Osteocyte (in vitro differentiated cells): ENCODE measurements at regions not wholly inside any gene's neighbourhood (a gene's known extent, or its start where the extent isn't known, plus 50 kb on each side); places are given as distances from the start of the nearest gene placed in this dataset.

Experiments used
- DNase-seq: peaks from one replicate; pipeline ENCODE4 v3.0.0; 2021; ENCODE audit warnings: mixed read lengths; ENCODE audit not compliant: unreplicated experiment; ENCODE audit errors: extremely low spot score
- H3K27ac Mint-ChIP-seq: one replicate; pipeline ENCODE4 v1.8.0; 2021; ENCODE audit warnings: mild to moderate bottlenecking, mixed read lengths; ENCODE audit not compliant: unreplicated experiment
- H3K27me3 Mint-ChIP-seq: one replicate; pipeline ENCODE4 v1.8.0; 2021; ENCODE audit warnings: mixed read lengths; ENCODE audit not compliant: unreplicated experiment
- H3K36me3 Mint-ChIP-seq: one replicate; pipeline ENCODE4 v1.8.0; 2021; ENCODE audit warnings: mixed read lengths; ENCODE audit not compliant: unreplicated experiment
- H3K4me1 Mint-ChIP-seq: one replicate; pipeline ENCODE4 v1.8.0; 2021; ENCODE audit warnings: mixed read lengths; ENCODE audit not compliant: unreplicated experiment
- H3K4me3 Mint-ChIP-seq: one replicate; pipeline ENCODE4 v1.8.0; 2021; ENCODE audit warnings: mild to moderate bottlenecking, moderate library complexity, mixed read lengths; ENCODE audit not compliant: unreplicated experiment
- H3K9me3 Mint-ChIP-seq: one replicate; pipeline ENCODE4 v1.8.0; 2021; ENCODE audit warnings: mixed read lengths; ENCODE audit not compliant: unreplicated experiment
- TF ChIP-seq, protein P1 (sequence below): fragments of 200-600 bp; sonication (generic); IDR thresholded peaks from 2 replicates; pipeline ENCODE4 v1.5.0; 2021; ENCODE audit warnings: antibody characterized with exemption, mild to moderate bottlenecking, moderate library complexity

DNA sequence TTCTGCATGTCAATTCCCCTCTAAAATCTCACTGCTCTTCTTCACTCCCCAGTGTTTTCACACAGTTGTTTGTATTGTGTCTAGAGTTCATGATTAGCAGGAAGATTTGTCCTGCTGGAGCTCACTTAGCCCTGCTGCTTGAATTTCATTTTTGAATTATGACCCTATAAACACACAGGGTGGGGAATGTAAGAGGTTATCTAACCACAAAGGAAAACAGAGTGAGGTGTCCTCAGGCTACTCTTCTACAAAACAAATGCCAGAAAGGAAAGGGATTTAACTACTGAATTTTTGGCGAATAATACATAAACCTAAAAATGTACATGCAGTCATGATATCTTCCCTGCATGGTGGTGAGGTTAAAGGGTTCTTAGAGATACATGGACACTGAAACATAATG, 215.1 kb upstream of the CNTN4 start:
- TF ChIP-seq, protein P1, sequence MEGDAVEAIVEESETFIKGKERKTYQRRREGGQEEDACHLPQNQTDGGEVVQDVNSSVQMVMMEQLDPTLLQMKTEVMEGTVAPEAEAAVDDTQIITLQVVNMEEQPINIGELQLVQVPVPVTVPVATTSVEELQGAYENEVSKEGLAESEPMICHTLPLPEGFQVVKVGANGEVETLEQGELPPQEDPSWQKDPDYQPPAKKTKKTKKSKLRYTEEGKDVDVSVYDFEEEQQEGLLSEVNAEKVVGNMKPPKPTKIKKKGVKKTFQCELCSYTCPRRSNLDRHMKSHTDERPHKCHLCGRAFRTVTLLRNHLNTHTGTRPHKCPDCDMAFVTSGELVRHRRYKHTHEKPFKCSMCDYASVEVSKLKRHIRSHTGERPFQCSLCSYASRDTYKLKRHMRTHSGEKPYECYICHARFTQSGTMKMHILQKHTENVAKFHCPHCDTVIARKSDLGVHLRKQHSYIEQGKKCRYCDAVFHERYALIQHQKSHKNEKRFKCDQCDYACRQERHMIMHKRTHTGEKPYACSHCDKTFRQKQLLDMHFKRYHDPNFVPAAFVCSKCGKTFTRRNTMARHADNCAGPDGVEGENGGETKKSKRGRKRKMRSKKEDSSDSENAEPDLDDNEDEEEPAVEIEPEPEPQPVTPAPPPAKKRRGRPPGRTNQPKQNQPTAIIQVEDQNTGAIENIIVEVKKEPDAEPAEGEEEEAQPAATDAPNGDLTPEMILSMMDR, result no peak
- peaks cover 13% of the 10 kb centered on the region for H3K9me3 Mint-ChIP-seq
- H3K27ac Mint-ChIP-seq, result no peak overlapping the region
- DNase-seq, result no peak
- H3K36me3 Mint-ChIP-seq, result no peaks in the 10 kb centered on the region
- H3K4me3 Mint-ChIP-seq, result no peak overlapping the region
- no peaks in the 10 kb centered on the region for H3K27me3 Mint-ChIP-seq
- H3K4me1 Mint-ChIP-seq, result peaks cover 7% of the 10 kb centered on the region

DNA sequence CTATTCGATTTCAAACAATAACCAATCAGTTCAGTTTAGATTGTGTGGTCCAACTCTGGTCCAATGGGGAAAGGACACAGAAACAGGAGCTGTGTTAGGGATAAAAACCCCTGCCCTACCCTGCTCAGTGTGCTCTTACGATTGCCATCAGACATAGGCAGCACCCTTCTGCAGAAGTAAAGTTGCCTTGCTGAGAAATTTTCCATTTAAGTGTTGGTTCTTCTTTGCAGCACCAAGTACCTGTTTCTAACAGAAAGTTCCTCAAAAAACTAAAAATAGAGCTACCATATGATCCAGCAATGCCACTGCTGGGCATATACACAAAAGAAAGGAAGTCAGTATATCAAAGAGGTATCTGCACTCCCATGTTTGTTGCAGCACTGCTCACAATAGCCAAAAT, 206.2 kb upstream of the CNTN4 start:
- H3K27ac Mint-ChIP-seq, result no peak overlapping the region
- H3K36me3 Mint-ChIP-seq, result no peaks in the 10 kb centered on the region
- TF ChIP-seq, protein P1, result no peak
- H3K4me1 Mint-ChIP-seq, result no peaks in the 10 kb centered on the region
- H3K4me3 Mint-ChIP-seq, result no peak overlapping the region
- H3K9me3 Mint-ChIP-seq, result peaks cover 41% of the 10 kb centered on the region
- no peaks in the 10 kb centered on the region for H3K27me3 Mint-ChIP-seq
- DNase-seq, result no peak

DNA sequence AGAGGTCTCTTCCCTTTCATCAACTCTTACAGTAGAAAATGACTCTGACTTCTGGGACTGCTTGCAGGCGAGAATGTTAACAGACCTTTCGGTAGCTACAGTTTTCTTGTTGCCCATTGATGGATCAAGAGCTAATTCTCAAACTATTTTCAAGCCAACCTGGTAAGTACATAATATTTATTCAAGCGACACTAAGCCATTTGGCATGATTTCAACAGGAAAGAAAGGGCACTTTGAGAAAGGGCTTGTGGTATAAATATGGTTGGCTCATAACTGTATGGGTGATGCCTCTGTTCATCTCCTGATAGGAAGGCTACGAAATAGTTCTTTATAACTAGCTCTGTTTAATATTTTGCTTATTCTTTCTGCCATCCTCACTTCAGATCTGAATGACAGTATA, 196.2 kb upstream of the CNTN4 start:
- no peak for DNase-seq
- H3K4me1 Mint-ChIP-seq, result no peaks in the 10 kb centered on the region
- H3K27ac Mint-ChIP-seq, result no peak overlapping the region
- no peak overlapping the region for H3K4me3 Mint-ChIP-seq
- no peaks in the 10 kb centered on the region for H3K36me3 Mint-ChIP-seq
- H3K9me3 Mint-ChIP-seq, result peaks cover 20% of the 10 kb centered on the region
- TF ChIP-seq, protein P1, result no peak
- no peaks in the 10 kb centered on the region for H3K27me3 Mint-ChIP-seq

DNA sequence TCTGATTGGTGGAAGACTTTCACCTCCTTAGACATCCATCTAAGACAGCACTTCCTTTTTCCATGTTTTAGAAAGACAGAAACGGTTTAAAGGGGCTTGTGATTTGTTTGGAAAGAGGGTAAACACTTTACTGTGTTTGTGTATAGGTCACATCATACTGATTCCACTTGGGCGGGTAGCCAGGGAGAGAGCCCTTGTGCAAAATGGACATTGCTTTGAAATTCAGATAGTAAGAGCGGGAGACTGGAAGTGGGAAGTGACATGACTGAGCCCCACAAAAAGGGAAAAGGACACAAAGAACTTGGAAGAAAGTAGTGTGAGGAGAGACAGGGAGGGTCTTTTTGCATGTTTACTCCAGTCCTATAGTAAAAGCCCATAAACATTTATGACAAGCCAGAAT, 195.6 kb upstream of the CNTN4 start:
- H3K36me3 Mint-ChIP-seq, result no peaks in the 10 kb centered on the region
- TF ChIP-seq, protein P1, result no peak
- DNase-seq, result no peak
- no peaks in the 10 kb centered on the region for H3K27me3 Mint-ChIP-seq
- peaks cover 20% of the 10 kb centered on the region for H3K9me3 Mint-ChIP-seq
- H3K4me3 Mint-ChIP-seq, result no peak overlapping the region
- no peaks in the 10 kb centered on the region for H3K4me1 Mint-ChIP-seq
- no peak overlapping the region for H3K27ac Mint-ChIP-seq

DNA sequence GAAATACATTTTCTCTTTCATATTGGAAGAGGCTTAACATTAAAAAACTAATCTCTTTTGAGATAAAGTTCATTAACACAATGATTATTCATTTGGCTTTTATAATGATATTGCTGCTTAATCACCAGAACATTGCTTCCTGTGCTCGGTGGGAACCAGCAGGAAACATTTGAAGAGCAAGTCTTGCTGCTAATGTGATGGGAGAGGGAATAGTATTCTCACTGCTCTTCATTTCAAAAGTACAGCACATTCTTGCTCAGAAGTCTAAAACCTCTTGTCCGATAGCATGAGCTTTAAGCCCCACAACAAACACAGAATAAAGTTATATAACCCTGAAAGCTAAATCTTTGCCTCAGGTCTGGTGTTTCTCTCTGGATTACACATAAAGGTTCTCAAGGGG, 190.8 kb upstream of the CNTN4 start:
- H3K36me3 Mint-ChIP-seq, result no peaks in the 10 kb centered on the region
- peaks cover 3% of the 10 kb centered on the region for H3K4me1 Mint-ChIP-seq
- TF ChIP-seq, protein P1, result no peak

More for the DNA sequence above, 190.8 kb upstream of the CNTN4 start:
- Mint-ChIP-seq H3K27ac (no peak overlapping the region), H3K27me3 (no peaks in the 10 kb centered on the region), H3K9me3 (peaks cover 8% of the 10 kb centered on the region), H3K4me3 (no peak overlapping the region)
- no peak for DNase-seq
